ENCODE measurements at regions not wholly inside any gene's neighbourhood (a gene's known extent, or its start where the extent isn't known, plus 50 kb on each side); places are given as distances from the start of the nearest gene placed in this dataset.
"Not testable (repeated sequence)": the region's sequence is repeated elsewhere in the genome, so short reads cannot be mapped to it uniquely, and the experiment has no call there.

DNA sequence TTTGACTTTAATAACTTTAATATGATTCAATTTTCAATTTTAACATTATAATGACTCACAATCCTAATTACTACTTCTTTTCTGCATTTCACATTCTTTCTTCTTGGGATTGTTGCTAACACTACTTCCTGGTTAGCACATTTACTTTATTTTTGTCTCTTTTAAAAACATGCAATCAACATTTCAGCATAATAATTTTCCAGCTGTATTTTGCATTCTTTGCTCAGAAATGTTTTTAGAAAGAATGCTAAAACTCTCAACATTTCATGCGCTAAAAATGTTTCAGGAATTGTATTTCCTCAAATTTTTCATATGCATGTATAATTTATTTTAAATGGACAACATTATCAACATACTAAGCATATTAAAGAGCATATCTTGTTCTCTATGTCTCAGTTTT, 1302.1 kb upstream of the GJE1 start:
- no peak for DNase-seq (ENCODE audit: low spot score)

DNA sequence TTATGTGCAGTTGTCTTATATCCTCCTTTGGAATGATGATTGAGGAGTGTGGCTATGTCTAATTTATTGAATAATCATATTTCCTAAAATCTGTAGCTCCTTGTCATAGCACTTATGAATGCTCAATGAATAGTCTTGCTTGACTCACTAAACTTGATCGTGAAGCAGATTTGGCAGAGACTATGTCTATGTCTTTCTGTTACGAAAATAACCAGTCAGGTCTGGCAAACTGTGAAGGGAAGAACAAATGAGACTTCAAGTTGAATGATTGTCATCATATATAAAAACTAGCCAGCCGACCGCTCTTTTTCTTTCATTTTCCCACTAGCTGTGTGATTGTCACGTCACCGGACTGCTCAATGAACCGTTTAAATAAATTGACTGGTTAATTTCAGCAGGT, 1303.9 kb upstream of the GJE1 start:
- no peak for DNase-seq (ENCODE audit: low spot score)

DNA sequence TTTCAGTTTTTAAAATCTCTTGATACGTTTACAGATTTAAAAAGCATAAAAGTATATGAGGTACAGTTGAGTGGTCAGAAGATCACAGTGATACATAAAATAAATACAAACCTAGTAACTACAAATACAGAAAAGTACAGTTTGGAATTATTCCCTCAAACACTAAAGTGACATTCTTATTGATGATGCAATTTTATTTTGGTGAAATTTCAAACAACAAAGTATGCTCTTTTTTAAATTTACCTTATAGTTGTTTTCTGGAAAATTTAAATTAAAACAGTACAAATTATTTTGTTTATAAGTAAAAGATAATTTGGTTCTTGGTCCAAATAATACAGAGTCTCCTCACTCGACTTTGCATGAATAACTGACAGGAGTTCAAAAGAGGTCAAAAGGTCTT, 1305.1 kb upstream of the GJE1 start:
- DNase-seq (ENCODE audit: low spot score): no peak

DNA sequence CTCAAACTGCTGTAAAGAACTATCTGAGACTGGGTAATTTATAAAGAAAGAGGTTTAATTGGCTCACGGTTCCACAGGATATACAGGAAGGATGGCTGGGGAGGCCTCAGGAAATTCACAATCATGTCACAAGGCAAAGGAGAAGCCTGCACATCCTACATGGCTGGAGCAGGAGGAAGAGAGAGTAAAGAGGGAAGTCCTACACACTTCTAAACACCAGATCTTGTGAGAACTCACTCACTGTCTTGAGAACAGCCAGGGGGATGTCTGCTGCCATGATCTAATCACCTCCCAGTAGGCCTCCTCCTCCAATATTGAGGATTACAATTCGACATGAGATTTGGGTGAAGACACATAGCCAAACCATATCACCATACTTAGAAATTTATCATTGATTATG, 1307.0 kb upstream of the GJE1 start:
- DNase-seq (ENCODE audit: low spot score): no peak

DNA sequence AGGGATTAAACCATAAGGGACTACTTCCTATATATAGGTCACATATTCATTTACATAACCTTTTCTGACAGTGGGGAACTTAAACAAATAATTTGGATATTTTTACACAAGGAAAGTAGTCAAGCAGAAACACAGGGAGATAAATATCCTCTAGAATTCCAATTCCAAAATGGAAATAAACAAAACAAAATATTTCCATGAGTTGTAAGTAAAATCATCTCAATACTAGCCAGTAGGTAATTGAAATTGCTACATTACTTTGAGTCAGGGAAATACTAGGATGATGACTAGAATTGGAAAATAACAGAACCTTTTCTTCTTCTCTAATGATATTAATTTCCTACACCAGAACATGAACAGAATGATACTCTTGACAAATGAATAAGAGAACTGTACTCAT, 1308.1 kb upstream of the GJE1 start:
- no peak for DNase-seq (ENCODE audit: low spot score)

DNA sequence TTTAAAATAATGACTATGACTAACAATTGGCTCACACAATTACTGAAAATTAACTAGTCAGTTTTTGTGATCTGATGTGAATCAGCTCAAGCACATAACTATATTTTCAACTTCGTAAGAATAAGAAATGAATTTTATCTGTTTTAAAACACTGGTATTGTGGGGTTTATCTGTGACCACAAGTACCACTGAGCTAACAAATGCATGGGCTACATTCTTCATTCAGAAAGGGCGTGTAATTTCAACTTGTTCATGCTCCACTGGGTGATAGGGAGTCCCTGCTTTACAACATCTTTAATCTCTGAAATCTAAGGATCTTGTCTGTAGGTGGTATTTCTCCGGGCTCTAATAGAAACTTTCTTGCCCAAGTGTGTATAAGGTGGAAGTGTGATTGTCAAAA, 1311.5 kb upstream of the GJE1 start:
- DNase-seq (ENCODE audit: low spot score): no peak

DNA sequence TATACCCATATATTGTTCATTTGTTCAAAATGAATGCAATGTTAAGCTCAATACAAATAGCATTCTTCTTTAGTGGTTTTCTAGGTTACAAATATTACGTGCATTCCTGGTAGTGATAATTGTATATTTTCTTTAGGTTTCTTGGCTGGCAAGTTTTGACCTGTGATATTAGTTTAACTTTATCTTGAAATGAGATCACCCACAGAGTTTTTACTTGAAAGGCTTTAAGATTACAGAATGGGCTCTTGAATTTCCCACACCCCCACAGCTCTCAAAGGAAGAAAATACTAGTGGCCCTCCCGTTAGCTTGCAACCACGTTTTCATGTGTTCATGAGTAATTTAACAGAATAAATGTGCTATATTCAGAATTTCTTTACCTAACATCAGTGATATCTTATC, 1315.5 kb upstream of the GJE1 start:
- no peak for DNase-seq (ENCODE audit: low spot score)

DNA sequence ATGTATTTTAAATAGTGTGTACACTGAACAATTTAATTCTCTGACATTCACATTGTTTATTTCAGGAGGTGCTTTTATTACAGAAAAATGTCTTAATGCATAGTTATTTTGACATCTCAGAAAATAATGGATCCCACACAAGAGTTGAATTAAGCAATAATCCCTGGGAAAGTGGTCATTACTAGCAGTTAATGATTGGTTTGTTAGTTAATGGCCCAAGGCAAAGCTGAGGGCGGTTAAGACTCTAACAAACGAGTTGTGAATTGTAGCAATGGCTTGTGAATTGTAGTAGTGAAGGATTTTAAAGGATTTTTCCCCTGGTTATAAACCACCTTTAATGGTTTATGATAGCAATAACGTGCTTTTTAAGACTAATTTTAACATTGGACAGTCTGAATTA, 1316.0 kb upstream of the GJE1 start:
- no peak for DNase-seq (ENCODE audit: low spot score)

DNA sequence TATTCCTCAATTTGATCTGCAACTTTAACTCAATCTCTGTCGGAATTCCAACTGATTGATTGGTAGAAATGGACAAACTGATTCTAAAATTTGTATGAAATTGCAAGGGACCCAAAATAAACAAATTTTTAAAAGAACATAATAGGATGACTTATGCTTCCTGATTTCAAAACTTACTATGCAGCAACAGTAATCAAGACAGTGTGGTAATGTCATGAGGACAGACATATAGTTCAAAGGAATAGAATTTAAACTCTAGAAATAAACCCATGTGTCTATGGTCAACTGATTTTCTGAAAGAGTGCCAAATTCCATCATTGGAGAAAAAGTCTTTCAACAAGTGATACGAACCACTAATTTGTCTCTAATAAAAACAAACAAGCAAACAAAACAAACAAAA, 1320.1 kb upstream of the GJE1 start:
- DNase-seq (ENCODE audit: low spot score): no peak

DNA sequence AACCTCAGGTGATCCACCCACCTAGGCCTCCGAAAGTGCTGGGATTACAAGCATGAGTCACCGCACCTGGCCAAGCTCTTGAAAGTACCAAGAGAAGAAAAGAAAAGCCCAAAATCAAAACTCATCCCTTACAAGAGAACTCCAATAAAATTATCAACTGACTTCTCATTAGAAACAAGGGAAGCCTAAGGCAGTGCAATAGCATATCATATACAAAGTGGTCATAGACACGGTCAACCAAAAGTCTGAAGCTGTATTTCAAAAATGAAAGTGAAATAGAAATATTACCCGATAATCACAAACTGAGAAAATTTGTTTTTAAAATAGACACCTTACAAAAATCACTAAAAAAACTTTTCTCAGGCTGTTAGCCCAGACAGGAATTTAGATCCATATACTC, 1321.1 kb upstream of the GJE1 start:
- DNase-seq (ENCODE audit: low spot score): no peak

DNA sequence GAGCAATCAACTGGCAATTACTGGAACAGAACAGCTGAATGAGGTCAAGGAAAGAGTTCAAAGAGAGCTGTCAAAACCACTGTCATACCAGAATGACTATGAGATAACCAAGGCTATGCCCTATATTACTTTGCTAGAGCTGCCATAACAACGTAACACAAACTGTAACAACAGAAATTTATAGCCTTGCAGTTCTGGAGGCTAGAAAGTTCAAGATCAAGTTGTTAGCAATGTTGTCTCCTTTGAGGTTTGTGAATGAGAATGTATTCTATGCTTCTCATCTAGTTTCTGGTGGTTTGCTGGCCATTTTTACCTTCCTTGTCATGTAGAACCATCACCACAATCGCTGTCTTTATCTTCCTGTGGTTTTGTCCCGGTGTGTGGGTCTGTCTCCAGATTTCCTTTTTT, 1323.0 kb upstream of the GJE1 start:
- DNase-seq (ENCODE audit: low spot score): no peak

DNA sequence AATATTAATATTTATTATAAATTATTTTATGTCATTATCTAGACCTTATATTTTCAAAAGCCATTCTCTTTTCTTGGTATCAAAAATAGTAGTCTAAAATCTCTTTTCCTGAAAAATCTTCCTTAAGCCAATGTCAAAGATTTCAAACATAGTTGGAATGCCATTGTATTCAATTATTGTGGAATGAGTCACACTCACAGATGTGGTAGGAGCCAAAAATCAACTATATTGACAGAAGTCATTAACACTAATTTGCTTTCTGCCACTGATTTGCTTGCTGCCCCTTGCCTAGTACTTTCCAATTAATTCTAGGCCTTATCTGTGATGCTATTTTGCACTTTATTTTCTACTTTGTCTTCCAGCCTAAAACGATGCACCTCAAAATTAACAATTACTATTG, 1326.3 kb upstream of the GJE1 start:
- no peak for DNase-seq (ENCODE audit: low spot score)

DNA sequence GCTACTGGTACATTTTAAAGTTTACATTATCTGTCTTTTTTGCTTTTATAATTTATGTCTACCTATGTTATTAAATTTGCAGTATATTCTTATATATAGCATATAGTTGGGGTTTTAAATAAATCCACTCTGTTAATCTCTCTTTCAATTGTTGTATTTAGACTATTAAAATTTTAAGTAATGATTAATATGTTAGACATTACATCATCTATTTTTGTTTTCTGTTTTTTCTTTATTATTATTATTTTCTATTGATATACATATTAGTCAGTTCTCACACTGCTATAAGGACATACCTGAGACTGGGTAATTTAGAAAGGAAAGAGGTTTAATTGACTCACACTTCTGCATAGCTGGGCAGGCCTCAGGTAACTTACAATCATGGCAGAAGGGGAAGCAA, 1338.2 kb upstream of the GJE1 start:
- DNase-seq (ENCODE audit: low spot score): no peak

DNA sequence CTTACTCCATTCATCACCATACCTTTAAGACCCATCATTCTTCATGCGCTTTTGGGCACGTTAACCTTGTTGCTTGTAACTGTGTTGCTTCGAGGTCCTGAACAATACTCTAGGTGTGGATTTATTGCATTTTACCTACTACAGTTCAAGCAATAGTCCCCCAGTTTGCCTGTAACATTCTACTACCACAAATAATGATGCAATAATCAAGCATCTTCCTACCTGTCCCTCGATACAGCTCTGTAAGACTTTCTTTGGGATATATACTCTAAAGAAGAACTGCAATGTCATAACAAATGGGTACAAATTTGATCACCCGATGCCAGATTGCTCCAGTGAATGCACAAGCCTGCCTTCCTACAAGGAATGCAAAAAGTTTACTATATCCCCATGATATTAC, 1342.6 kb upstream of the GJE1 start:
- DNase-seq (ENCODE audit: low spot score): no peak

DNA sequence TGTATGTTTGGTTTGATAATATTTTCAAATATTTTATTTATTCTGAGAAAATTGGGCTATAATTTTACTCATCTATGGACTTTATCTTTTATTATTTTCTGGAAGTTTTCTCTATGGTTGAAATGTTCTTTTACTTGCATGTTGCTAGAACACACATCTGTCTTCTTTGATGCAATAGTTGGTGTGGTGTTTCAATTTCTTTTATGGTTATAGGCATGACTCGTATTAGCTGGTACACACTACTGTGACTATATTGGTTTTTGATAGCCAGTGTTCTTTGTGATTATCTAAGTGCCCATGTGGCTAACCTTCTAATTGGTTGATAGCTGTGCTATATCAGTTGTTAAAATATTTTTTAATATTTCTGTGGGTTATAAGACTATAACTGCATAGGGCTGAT, 1343.3 kb upstream of the GJE1 start:
- DNase-seq (ENCODE audit: low spot score): no peak

DNA sequence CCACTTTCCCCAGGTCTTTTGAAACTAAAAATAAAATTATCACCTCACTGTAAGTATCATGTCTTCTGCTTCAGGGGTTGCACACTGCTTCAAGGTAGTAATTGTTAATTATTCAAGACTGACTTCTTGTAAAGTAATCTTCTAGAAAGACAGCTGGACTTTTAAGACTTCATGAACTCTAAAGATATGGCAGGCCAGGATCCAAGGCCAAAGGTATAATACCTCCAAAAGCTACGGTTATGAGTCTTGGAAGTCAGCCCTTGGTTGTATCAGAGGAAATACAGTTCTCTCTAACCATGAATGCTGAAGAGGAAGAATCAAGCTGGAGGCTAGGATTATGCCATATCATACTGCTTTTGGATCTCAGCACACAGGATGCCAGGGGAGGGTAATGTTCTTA, 1346.8 kb upstream of the GJE1 start:
- DNase-seq (ENCODE audit: low spot score): no peak

DNA sequence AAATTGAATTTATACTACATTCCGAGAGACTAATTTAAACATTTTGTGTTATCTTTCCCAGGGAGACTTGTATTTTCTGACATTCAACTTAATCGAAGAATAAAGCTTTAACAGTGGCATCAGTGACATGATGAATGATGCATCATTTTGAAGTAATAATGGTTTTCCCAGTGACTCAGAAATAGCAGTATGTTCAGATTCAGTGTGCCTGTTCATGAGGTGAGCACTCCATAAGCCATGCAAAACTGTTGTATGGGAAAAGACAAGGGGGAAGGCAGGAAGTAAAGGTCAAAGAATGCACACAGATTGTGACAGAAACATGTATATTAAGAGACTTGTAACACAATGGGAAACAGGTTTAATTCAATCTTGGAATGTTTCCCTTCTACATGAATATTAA, 1348.2 kb upstream of the GJE1 start:
- no peak for DNase-seq (ENCODE audit: low spot score)

DNA sequence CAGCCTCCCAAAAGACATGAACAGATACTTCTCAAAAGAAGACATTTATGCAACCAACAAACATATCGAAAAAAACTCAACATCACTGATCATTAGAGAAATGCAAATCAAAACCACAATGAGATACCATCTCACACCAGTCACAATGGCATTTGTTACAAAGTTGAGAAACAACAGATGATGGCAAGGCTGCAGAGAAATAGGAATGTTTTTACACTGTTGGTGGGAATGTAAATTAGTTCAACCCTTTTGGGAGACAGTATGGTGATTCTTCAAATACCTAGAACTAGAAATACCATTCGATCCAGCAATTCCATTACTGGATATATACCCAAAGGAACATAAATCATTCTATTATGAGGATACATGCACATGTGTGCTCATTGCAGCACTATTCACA, 1349.2 kb upstream of the GJE1 start:
- not testable (repeated sequence) for DNase-seq (ENCODE audit: low spot score)

DNA sequence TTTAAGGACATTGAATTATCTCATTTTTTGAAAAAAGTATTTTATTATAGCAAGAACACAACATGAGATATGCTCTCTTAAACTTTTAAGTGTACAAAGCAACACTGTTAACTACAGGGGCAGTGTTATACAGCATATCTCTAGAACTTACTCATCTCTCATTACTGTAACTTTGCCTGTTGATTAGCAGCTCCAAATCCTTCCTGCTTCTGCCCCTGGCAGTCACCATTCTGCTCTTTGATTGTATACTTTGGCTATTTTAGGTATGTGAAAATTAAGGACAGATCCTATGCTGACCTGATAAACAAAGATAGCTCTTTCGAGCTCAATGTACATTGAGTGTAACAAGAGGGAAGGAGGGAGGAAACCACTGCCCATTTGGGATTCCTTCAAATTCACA, 1349.8 kb upstream of the GJE1 start:
- DNase-seq (ENCODE audit: low spot score): no peak

DNA sequence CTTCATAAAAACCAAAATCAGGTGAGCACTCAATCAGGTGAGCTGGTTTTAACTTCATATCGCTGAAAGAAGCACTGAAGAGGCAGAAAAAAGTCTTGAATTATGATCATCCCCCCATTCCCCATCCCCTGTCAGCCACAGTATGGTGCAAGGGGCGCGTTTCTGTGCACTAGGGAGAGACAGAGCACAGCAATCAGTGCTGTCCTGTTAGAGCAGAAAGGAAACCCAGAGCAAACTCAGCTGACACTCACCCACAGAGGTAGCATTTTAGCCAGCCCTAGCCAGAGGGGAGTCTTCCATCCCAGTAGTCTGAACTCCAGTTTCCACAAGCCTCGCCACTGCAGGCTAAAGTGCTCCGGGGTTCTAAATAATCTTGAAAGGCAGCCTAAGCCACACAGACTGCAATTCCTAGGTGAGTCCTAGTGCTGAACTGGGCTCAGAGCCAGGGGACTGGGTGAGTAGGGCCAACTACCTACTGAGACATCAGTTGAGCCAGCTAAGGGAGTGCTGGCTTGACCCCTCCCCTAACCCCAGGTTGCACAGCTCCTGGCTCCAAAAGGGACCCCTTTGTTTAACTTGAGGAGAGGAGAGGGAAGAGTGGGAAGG, 1352.6 kb upstream of the GJE1 start:
- no peak for DNase-seq (ENCODE audit: low spot score)

DNA sequence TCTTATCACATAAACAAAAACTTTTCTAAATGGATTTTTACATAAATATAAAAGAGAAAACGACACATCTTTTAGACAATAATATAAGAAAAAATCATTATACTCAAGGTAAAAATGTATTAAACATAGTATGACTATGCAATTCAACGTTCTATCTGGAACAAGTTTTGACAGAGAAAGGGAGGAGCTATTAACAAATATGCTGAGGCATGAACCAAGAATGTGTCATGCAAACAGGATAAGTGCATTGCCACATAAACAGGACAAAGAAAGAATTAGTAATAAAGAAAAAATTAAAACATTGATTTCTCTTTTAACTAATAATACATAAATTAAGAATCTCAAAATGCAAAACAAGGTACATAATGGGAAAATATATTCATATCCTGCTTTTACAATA, 1353.4 kb upstream of the GJE1 start:
- no peak for DNase-seq (ENCODE audit: low spot score)

DNA sequence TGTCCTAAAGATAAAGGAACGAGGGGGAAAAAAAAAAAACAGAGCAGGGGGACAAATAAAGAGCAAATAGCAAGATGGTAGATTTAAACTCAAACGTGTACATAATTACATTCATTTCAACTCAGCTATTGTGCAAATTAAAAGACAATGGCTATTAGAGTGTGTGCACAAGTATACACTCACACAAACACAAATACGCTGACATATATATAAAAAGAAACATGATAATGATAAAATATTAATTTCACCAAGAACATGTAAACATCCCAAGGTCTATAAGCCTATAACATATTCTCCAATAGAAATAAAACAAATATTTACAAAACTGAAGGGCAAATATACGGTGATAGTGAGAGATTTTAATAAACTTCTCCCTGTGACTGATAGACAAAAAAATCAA, 1354.9 kb upstream of the GJE1 start:
- DNase-seq (ENCODE audit: low spot score): no peak

DNA sequence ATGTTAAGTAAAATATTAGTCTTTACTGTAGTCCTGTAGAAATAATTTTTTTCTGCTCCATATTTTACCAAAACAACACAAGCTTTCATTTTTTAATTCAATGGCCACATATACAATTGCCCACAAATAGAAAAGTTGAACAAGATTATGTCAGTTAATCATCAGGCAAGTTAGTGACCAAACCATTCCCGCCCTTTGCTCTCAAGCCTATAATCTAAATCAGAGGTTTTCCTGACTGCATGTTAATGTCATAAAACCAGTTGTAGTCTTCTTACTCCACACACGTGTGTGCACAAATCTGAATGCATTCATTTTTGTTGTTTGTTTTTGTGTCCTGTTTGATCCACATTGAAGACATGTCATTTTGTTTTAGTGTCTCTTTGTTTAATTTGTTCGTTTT, 1357.7 kb upstream of the GJE1 start:
- no peak for DNase-seq (ENCODE audit: low spot score)

DNA sequence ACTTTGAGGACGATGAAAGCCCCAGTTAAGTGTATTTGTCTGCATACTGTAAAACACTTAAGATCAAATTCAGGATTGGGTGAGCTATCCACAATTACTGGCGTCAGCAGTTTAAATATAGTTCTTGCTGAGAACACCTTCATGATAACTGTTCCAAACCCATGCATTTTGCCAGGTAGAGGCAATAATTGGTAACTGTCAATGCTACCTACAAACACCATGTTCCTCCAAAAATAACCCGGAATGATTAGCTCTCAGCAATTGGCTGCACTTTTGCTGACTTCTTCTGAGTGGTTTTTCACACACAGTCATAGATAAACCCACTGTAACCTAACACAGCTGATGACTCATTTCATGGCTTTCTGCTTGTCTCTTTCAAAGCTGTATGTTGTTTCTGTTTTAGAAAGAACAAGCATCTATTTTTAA, 1358.6 kb upstream of the GJE1 start:
- DNase-seq (ENCODE audit: low spot score): no peak

DNA sequence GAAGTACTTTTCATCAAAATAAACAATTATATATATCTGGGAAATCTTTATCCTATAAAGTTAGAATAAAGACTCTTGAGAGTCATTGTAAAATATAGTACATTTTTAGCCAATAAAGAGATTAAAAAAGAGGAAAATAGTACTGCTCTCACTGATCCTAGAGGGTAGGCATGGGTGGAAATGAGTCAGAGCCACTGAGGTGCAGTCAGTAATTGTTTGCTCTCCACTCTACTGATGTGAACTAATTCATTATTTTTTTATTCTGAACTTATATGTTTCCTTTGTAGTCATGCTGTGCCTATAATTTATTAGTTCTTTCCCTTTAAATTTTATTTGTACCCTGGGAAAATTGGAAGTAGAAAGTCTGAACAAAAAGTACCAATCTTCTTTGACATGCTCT, 1359.4 kb upstream of the GJE1 start:
- DNase-seq (ENCODE audit: low spot score): no peak

Measured in D341Med (cell line).